Ectodermal cell (in vitro differentiated cells): ENCODE measurements at regions not wholly inside any gene's neighbourhood (a gene's known extent, or its start where the extent isn't known, plus 50 kb on each side); places are given as distances from the start of the nearest gene placed in this dataset.

Experiments
- H3K27ac ChIP-seq: 2 replicates; pipeline ENCODE4 v1.7.0; 2013; ENCODE audit warnings: mild to moderate bottlenecking, low read depth, low read length; ENCODE audit not compliant: insufficient read depth, poor library complexity, severe bottlenecking
- H3K27me3 ChIP-seq: 2 replicates; pipeline ENCODE4 v1.7.0; 2013; ENCODE audit warnings: mild to moderate bottlenecking, low read length; ENCODE audit not compliant: insufficient read depth, control insufficient read depth, poor library complexity, severe bottlenecking
- H3K36me3 ChIP-seq: one replicate; pipeline ENCODE4 v1.7.0; 2013; ENCODE audit warnings: low read length; ENCODE audit not compliant: control insufficient read depth, insufficient read depth
- H3K4me1 ChIP-seq: one replicate; pipeline ENCODE4 v1.7.0; 2013; ENCODE audit warnings: low read length; ENCODE audit not compliant: control insufficient read depth, insufficient read depth
- H3K4me3 ChIP-seq: 2 replicates; pipeline ENCODE4 v1.7.0; 2013; ENCODE audit warnings: low read depth, low read length, control low read depth; ENCODE audit not compliant: insufficient read depth
- H3K9me3 ChIP-seq: 2 replicates; pipeline ENCODE4 v1.7.0; 2013; ENCODE audit warnings: mild to moderate bottlenecking, low read length, moderate library complexity; ENCODE audit not compliant: control insufficient read depth
- WGBS, 2 experiments: methylation state at CpG; one replicate each; pipeline ENCODE4 v1.1.7; 2013; ENCODE audit warnings: missing lambda C conversion rate in 2 of 2; 5-methylcytosine and 5-hydroxymethylcytosine counted together

DNA sequence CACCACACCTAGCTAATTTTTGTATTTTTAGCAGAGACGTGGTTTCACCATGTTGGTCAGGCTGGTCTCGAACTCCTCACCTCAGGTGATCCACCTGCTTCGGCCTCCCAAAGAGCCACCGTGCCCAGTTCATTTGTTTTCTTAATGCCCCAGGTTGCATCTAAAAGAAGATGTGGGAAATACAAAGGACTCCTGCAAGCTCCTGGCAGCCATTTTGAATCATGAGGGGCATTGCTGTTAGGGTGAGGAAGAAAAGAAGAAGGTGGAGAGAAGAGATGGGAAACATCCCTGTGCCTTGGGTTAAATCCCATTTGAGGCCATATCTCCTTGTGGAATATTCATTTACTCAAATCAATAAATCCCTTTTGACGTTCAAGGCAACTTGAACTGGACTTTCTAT is 365.3 kb upstream of the ERCC4 start:
- 91 to 94% methylated on average over 4 to 5 of the region's 5 CpGs for WGBS, 2 experiments
- H3K36me3 ChIP-seq: no peaks in the 10 kb centered on the region
- peaks cover 6% of the 10 kb centered on the region for H3K4me1 ChIP-seq
- H3K9me3 ChIP-seq: no peaks in the 10 kb centered on the region
- H3K27me3 ChIP-seq: no peaks in the 10 kb centered on the region
- no peak overlapping the region for H3K27ac ChIP-seq
- H3K4me3 ChIP-seq: no peak overlapping the region

DNA sequence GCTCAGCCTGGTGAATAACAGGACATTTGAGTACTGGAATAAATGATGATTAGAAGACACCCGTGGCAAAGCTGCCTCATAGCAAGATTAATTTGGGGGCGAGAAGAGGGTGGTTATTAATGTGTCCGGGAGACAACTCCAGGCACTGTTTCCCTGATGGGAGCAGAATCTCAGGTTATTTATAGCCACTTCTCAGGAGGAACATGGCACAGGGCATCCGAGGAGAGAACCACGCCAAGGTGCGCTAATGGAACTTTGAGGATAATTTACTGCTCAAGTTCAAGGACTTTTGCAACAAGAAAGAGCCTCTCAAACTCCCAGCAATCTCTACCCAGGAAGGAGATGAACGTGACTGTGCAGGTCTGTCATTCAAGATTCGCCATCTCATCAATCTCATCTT is 362.5 kb upstream of the ERCC4 start:
- Histone ChIP-seq H3K36me3 (no peaks in the 10 kb centered on the region), H3K4me1 (peaks cover 5% of the 10 kb centered on the region), H3K9me3 (no peaks in the 10 kb centered on the region), H3K27ac (no peak overlapping the region), H3K27me3 (no peaks in the 10 kb centered on the region), H3K4me3 (no peak overlapping the region)
- 94 to 95% methylated on average over 8 of the region's 8 CpGs for WGBS, 2 experiments

DNA sequence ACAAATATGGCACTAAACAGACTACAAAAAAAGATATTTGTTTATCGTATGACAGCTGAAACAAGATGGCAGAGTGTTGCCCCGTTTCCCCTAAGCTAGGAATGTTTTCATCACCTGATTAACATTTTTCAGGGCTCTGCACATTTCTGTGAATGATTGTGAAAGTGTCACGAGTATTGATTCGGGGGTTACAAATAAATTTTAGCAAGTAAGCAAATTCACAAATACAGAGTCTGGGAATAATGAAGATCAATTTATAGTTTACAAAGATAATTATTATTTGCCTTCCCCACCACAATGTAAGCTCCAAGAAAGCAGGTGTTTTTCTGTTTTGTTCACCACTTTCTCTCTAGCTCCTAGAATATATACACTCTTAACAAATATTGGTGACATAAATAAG is 361.2 kb upstream of the ERCC4 start:
- Histone ChIP-seq H3K4me1 (no peaks in the 10 kb centered on the region), H3K9me3 (no peaks in the 10 kb centered on the region), H3K36me3 (no peaks in the 10 kb centered on the region), H3K27me3 (no peaks in the 10 kb centered on the region), H3K27ac (no peak overlapping the region), H3K4me3 (no peak overlapping the region)
- 92 to 97% methylated on average over 2 to 4 of the region's 4 CpGs for WGBS, 2 experiments

DNA sequence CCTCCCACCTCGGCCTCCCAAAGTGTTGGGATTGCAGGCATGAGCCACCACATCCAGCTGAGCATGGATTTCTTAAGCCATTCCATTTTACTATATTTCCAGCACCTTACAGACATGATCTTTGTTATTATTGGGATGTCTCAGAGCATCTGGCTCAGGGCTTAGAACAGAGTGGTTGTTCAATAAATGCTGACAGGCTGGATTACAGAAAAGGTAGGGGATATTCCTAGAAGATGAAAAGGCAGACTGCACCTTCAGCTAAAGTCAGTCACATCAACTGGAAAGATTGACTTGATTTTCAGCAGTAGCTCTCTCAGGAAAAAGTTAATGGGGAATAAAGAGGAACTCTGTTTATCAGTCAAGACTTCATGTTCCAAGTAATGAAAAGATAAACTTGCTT is 360.3 kb upstream of the ERCC4 start:
- Histone ChIP-seq H3K4me1 (no peaks in the 10 kb centered on the region), H3K27ac (no peak overlapping the region), H3K9me3 (no peaks in the 10 kb centered on the region), H3K36me3 (no peaks in the 10 kb centered on the region), H3K27me3 (no peaks in the 10 kb centered on the region), H3K4me3 (no peak overlapping the region)
- WGBS, 2 experiments: 90 to 95% methylated on average over 1 of the region's 1 CpG

DNA sequence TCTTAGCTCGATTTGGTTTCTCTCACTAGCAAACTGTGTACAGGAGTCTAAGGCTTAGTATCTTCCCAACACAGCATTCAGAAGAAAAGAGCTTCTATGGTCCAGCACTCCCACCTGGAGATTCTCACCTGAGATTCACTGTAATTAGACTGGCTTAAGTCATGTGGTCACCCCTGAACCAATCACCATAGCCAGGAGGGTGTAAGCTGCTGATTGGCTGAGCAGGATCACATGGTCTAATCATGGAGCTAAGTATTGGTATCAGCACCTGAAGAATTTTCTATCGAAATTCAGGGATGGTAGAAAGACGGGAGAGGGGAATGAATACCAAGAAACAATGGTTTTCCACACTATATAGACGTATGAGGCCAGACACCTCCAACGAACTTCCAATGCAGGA is 359.8 kb upstream of the ERCC4 start:
- 94 to 96% methylated on average over 5 of the region's 5 CpGs for WGBS, 2 experiments
- Histone ChIP-seq H3K27ac (no peak overlapping the region), H3K36me3 (no peaks in the 10 kb centered on the region), H3K4me3 (no peak overlapping the region), H3K27me3 (no peaks in the 10 kb centered on the region), H3K9me3 (no peaks in the 10 kb centered on the region), H3K4me1 (no peaks in the 10 kb centered on the region)

DNA sequence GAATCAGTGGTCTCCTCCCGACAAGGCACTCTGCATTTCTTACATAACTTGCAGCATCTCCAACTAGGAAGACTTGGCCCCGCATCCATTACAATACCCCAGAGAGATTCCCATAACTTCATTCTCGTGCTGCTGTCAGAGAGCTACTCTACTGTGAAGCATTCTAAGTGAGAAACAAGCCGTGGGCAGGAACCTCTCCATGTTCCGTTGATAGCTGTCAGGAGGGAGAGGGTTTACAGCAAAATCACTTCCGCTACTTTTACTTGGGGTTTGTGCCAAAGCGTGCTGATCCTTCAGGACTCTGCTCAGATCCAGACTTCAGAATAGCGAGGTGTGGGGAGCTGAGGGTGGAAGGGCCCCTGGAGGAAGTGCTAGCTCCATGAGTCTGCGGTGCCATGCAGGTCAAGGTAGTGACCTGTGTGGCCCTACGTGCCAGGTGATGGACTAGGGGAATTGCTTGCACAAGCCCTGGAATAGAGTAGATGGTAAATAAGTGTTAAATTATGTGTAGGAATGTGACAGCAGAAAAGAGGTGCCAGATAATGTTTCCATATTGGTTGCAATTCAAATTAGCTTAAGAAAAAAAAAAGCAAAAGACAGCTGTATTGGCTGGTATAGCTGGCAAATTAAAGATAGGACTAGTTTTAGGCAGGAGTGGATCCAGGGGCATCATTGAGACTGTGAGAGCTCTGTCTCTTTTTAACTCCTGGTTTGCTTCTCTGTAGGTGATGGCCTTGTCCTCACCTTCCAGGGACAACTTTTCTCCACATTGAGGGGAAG is 358.5 kb upstream of the ERCC4 start:
- Histone ChIP-seq H3K36me3 (no peaks in the 10 kb centered on the region), H3K4me1 (no peaks in the 10 kb centered on the region), H3K4me3 (no peak overlapping the region), H3K27ac (no peak overlapping the region), H3K27me3 (no peaks in the 10 kb centered on the region), H3K9me3 (no peaks in the 10 kb centered on the region)
- 88 to 89% methylated on average over 10 of the region's 10 CpGs for WGBS, 2 experiments

DNA sequence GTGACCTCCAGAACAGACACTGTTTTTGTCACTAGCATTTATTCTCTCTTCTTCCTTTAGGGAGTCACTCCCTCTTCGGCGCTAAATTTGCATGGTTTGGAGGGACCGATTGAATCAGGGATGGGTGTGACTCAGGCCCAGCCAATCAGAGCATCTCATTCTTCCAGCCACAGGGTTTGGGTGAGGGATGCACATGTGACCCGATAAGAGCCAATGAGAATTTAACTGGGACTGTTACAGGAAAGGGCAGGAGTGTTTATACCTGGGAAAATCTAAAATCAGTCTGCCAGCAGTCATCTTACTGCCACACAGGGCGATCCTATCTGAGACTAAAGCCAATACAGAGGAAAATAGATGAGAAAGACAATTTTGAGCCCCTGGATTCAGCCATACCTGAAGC is 351.2 kb upstream of the ERCC4 start:
- no peaks in the 10 kb centered on the region for H3K27me3 ChIP-seq
- H3K4me3 ChIP-seq: no peak overlapping the region
- no peaks in the 10 kb centered on the region for H3K4me1 ChIP-seq
- WGBS, 2 experiments: 94% methylated on average over 5 of the region's 5 CpGs
- no peaks in the 10 kb centered on the region for H3K36me3 ChIP-seq
- no peak overlapping the region for H3K27ac ChIP-seq
- no peaks in the 10 kb centered on the region for H3K9me3 ChIP-seq

DNA sequence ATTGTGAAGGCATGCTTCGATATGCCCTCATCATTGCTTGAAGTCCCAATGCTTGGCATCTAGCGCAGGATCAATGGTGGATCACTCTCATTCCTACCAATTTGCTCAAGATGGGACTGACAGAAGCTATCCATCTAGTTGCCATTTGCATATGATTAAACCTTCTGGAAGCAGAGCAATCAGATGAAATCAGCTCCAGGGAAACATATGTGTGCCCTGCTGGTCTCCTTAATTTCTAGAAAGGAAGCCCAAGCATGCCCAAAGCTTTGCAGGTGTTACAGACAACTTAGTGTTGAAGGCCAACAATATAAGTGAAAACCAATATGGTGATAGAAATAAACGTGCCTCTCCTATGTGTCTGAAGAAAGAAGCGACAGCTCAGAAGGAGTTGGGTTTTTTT is 350.0 kb upstream of the ERCC4 start:
- Histone ChIP-seq H3K27ac (no peak overlapping the region), H3K4me1 (no peaks in the 10 kb centered on the region), H3K4me3 (no peak overlapping the region), H3K9me3 (no peaks in the 10 kb centered on the region), H3K36me3 (no peaks in the 10 kb centered on the region), H3K27me3 (no peaks in the 10 kb centered on the region)
- WGBS, 2 experiments: 93 to 94% methylated on average over 4 of the region's 4 CpGs

DNA sequence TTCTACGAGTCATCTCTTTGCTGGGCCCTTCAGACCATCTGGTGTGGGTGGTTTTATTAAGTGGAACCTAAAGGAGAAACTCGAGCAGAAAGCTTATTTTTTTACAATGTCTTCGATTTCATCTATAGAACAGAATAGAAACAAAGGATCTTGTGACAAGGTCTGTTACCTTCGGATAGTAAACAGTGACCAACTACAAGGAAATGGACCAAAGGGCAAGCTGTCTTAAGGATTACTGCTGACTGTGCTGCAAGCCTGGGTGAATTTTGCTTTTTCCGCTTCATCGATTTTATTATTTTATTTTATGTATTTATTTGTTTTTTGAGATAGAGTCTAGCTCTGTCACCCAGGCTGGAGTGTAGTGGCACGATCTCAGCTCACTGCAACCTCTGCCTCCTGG is 348.9 kb upstream of the ERCC4 start:
- no peaks in the 10 kb centered on the region for H3K36me3 ChIP-seq
- WGBS, 2 experiments: 87 to 91% methylated on average over 6 of the region's 7 CpGs
- no peak overlapping the region for H3K4me3 ChIP-seq
- H3K27me3 ChIP-seq: no peaks in the 10 kb centered on the region
- no peaks in the 10 kb centered on the region for H3K9me3 ChIP-seq
- H3K27ac ChIP-seq: no peak overlapping the region
- H3K4me1 ChIP-seq: no peaks in the 10 kb centered on the region

DNA sequence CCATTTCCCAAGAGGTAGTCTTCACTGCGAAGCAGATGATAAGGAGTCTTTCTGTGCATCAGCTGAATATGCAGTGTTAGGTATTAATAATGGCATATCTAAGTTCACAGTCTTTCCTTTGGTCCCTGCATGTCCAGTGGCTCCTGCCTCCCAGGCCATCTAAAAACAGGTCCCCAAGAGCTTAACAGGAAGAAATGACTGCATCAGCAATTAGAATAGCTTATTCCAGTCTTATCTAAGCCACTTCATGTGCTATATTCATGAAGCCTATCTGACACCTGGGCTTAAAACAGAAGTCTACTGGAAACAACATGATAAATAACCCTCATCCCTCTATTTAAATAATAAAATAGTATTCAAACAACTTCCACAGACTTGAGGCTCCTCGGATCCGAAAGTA is 346.1 kb upstream of the ERCC4 start:
- Histone ChIP-seq H3K4me3 (no peak overlapping the region), H3K9me3 (no peaks in the 10 kb centered on the region), H3K27ac (no peak overlapping the region), H3K27me3 (no peaks in the 10 kb centered on the region), H3K36me3 (no peaks in the 10 kb centered on the region), H3K4me1 (no peaks in the 10 kb centered on the region)
- WGBS, 2 experiments: 91 to 95% methylated on average over 3 of the region's 3 CpGs

DNA sequence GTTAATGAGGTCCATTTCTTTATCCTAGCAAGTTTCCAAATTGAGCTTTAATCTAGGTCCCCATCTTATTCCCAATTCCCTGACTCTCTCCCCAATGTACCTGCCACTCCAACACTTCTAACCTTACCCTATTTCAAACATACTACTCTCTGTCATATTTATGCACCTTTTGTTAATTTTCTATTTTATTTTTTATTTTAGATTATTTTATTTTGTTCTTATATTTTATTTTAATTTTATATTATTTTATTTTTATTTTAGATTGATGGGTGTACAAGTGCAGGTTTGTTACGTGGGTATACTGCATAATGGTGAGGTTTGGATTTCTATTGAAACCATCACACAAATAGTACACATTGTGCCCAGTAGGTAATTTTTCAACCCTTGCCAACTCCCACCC is 333.9 kb upstream of the ERCC4 start:
- no peaks in the 10 kb centered on the region for H3K27me3 ChIP-seq
- WGBS, 2 experiments: no CpG with 5 or more reads among the region's 1 CpG
- no peak overlapping the region for H3K27ac ChIP-seq
- no peaks in the 10 kb centered on the region for H3K36me3 ChIP-seq
- H3K9me3 ChIP-seq: no peaks in the 10 kb centered on the region
- no peaks in the 10 kb centered on the region for H3K4me1 ChIP-seq
- no peak overlapping the region for H3K4me3 ChIP-seq
